OCI-LY7 (cell line): ENCODE measurements at regions not wholly inside any gene's neighbourhood (a gene's known extent, or its start where the extent isn't known, plus 50 kb on each side); places are given as distances from the start of the nearest gene placed in this dataset.

Experiments
- BruUV-seq: library from RNA; stranded (reverse); fragments of 400-500 nt; replicated peaks from 2 replicates; lab custom pipeline; 2021; lab: Mats Ljungman, UMichigan
- CTCF ChIA-PET: fragments of 300-600 bp; sonication (Branson Sonifier 250); formaldehyde crosslinking; loops from one replicate; lab custom pipeline; 2022; ENCODE audit warnings: antibody characterized with exemption; ENCODE audit not compliant: unreplicated experiment; lab: Charles Lee
- POLR2A ChIA-PET: fragments of 300-600 bp; sonication (Branson Sonifier 250); formaldehyde crosslinking; loops from one replicate; lab custom pipeline; 2022; ENCODE audit warnings: antibody characterized with exemption; lab: Charles Lee
- DNase-seq: peaks from one replicate; pipeline ENCODE4 v3.0.0-alpha.2; 2015; ENCODE audit warnings: low spot score
- H2AFZ ChIP-seq: fragments of 200-600 bp; sonication (generic), shearing (Covaris generic); 2 replicates; pipeline ENCODE4 v1.6.1; 2014; ENCODE audit warnings: mild to moderate bottlenecking, antibody characterized with exemption, low read length, moderate library complexity
- H3K27ac ChIP-seq: fragments of 200-600 bp; sonication (generic); 2 replicates; pipeline ENCODE4 v1.5.1; 2014; ENCODE audit warnings: mixed run types, low read depth, mild to moderate bottlenecking, moderate library complexity, low read length, inconsistent platforms; ENCODE audit not compliant: poor library complexity, severe bottlenecking
- H3K36me3 ChIP-seq: fragments of 200-600 bp; sonication (generic); 2 replicates; pipeline ENCODE4 v1.6.1; 2014; ENCODE audit warnings: mild to moderate bottlenecking, antibody characterized with exemption, low read length, moderate library complexity, mixed read lengths; ENCODE audit not compliant: insufficient read depth
- H3K4me1 ChIP-seq: fragments of 200-600 bp; sonication (generic); 2 replicates; pipeline ENCODE4 v1.5.1; 2014; ENCODE audit warnings: mild to moderate bottlenecking, low read length; ENCODE audit not compliant: insufficient read depth, poor library complexity, severe bottlenecking
- H3K4me2 ChIP-seq: fragments of 200-600 bp; sonication (generic); 2 replicates; pipeline ENCODE4 v1.6.1; 2014; ENCODE audit warnings: mild to moderate bottlenecking, low read length
- H3K4me3 ChIP-seq: fragments of 200-600 bp; sonication (generic); 2 replicates; pipeline ENCODE4 v1.5.1; 2014; ENCODE audit warnings: mild to moderate bottlenecking, low read depth, low read length; ENCODE audit not compliant: poor library complexity, severe bottlenecking
- H3K79me2 ChIP-seq: fragments of 200-600 bp; sonication (generic); 2 replicates; pipeline ENCODE4 v1.6.1; 2016; ENCODE audit warnings: low read depth, mild to moderate bottlenecking, low read length, moderate library complexity, mixed read lengths; ENCODE audit not compliant: insufficient read depth
- H3K9me2 ChIP-seq: fragments of 200-600 bp; sonication (generic); 2 replicates; pipeline ENCODE4 v1.6.1; 2016; ENCODE audit warnings: mild to moderate bottlenecking, low read length, mixed read lengths; ENCODE audit not compliant: insufficient read depth
- H3K9me3 ChIP-seq: fragments of 200-600 bp; sonication (generic); 2 replicates; pipeline ENCODE4 v1.6.1; 2014; ENCODE audit warnings: mild to moderate bottlenecking, mixed run types, low read length, mixed read lengths
- H4K20me1 ChIP-seq: fragments of 200-600 bp; sonication (generic); 2 replicates; pipeline ENCODE4 v1.6.1; 2014; ENCODE audit warnings: mild to moderate bottlenecking, antibody characterized with exemption, low read length, moderate library complexity, mixed read lengths; ENCODE audit not compliant: insufficient read depth
- CTCF ChIP-seq: fragments of 200-600 bp; sonication (generic); conservative IDR thresholded peaks from 2 replicates; pipeline ENCODE4 v1.5.1; 2014; ENCODE audit warnings: mild to moderate bottlenecking, antibody characterized with exemption, low read length, moderate library complexity, mixed read lengths
- EZH2phosphoT487 ChIP-seq: fragments of 200-600 bp; sonication (generic); IDR thresholded peaks from 2 replicates; pipeline ENCODE4 v1.6.1; 2018; ENCODE audit warnings: low read depth, borderline replicate concordance, mild to moderate bottlenecking, mixed run types, antibody characterized with exemption, low read length, moderate library complexity, mixed read lengths
- intact Hi-C: fragments of 100-400 bp; cut with micrococcal nuclease; formaldehyde crosslinking; loops from one replicate; pipeline ENCODE4 v1.10.0; 2022; ENCODE audit not compliant: unreplicated experiment

GRCh38 chr10:111275091-111275490 is 198.3 kb downstream of the ADRA2A start:
- H3K4me2 ChIP-seq = no peak overlapping the region
- intact Hi-C loops = no loop called here
- no TSS peak for BruUV-seq
- no peaks in the 10 kb centered on the region for H4K20me1 ChIP-seq
- TF ChIP-seq EZH2phosphoT487 = no peak
- no peak for TF ChIP-seq CTCF
- DNase-seq = no peak
- H3K4me1 ChIP-seq = no peaks in the 10 kb centered on the region
- no peak overlapping the region for H3K27ac ChIP-seq
- H2AFZ ChIP-seq = no peak overlapping the region
- CTCF ChIA-PET = no interaction called here
- POLR2A ChIA-PET = interaction anchor here (0.6 to 1.2 kb wide), 2 partner anchors 13 to 932 kb away, joined by 3 to 6 read pairs; no protein-coding TSS in a partner anchor
- no peaks in the 10 kb centered on the region for H3K9me2 ChIP-seq
- H3K79me2 ChIP-seq = no peaks in the 10 kb centered on the region
- no peaks in the 10 kb centered on the region for H3K9me3 ChIP-seq
- no peak overlapping the region for H3K4me3 ChIP-seq
- H3K36me3 ChIP-seq = no peaks in the 10 kb centered on the region

GRCh38 chr10:111277661-111278060 is 200.8 kb downstream of the ADRA2A start:
- Histone ChIP-seq H3K9me2 (no peaks in the 10 kb centered on the region), H3K79me2 (no peaks in the 10 kb centered on the region), H3K4me1 (no peaks in the 10 kb centered on the region), H3K27ac (no peak overlapping the region), H3K36me3 (no peaks in the 10 kb centered on the region), H3K4me3 (no peak overlapping the region), H3K4me2 (no peak overlapping the region), H4K20me1 (no peaks in the 10 kb centered on the region), H2AFZ (no peak overlapping the region), H3K9me3 (no peaks in the 10 kb centered on the region)
- no peak for TF ChIP-seq EZH2phosphoT487
- TF ChIP-seq CTCF = no peak
- CTCF ChIA-PET = no interaction called here
- DNase-seq = no peak
- BruUV-seq = no TSS peak
- POLR2A ChIA-PET = interaction anchor here (0.6 kb wide), 1 partner anchor 82 kb away, joined by 3 read pairs; no protein-coding TSS in a partner anchor
- intact Hi-C loops = no loop called here

GRCh38 chr10:111278266-111278665 is 201.4 kb downstream of the ADRA2A start:
- Histone ChIP-seq H3K4me3 (no peak overlapping the region), H3K4me1 (no peaks in the 10 kb centered on the region), H2AFZ (no peak overlapping the region), H3K79me2 (no peaks in the 10 kb centered on the region), H4K20me1 (no peaks in the 10 kb centered on the region), H3K4me2 (no peak overlapping the region), H3K27ac (no peak overlapping the region), H3K9me3 (no peaks in the 10 kb centered on the region), H3K9me2 (no peaks in the 10 kb centered on the region), H3K36me3 (no peaks in the 10 kb centered on the region)
- no TSS peak for BruUV-seq
- no peak for DNase-seq
- POLR2A ChIA-PET = no interaction called here
- intact Hi-C loops = no loop called here
- no peak for TF ChIP-seq CTCF
- TF ChIP-seq EZH2phosphoT487 = no peak
- CTCF ChIA-PET = no interaction called here
